HG03575 (cell line): ENCODE measurements at regions not wholly inside any gene's neighbourhood (a gene's known extent, or its start where the extent isn't known, plus 50 kb on each side); places are given as distances from the start of the nearest gene placed in this dataset.

Experiments
- ATAC-seq: cut with Tn5 transposase; IDR thresholded peaks from one replicate; pipeline ENCODE4 v1.9.1; 2021; ENCODE audit not compliant: unreplicated experiment, insufficient number of reproducible peaks, low FRiP score; ENCODE audit errors: extremely low read depth

GRCh38 chr5:107169867-107170266 lies 500.9 kb downstream of the EFNA5 start:
- no peak for ATAC-seq

GRCh38 chr5:107168848-107169752 lies 501.6 kb downstream of the EFNA5 start:
- no peak for ATAC-seq

GRCh38 chr5:107168086-107168485 lies 502.7 kb downstream of the EFNA5 start:
- ATAC-seq, result no peak

- ATAC-seq, result no peak
These were observed 505.4 kb downstream of the EFNA5 start for GRCh38 chr5:107165296-107165695.

- no peak for ATAC-seq
These were observed 512.9 kb downstream of the EFNA5 start for GRCh38 chr5:107157809-107158208.

GRCh38 chr5:107155707-107156106 lies 515.0 kb downstream of the EFNA5 start:
- no peak for ATAC-seq

GRCh38 chr5:107154593-107154992 lies 516.1 kb downstream of the EFNA5 start:
- ATAC-seq, result no peak

- no peak for ATAC-seq
These were observed 517.5 kb downstream of the EFNA5 start for GRCh38 chr5:107153283-107153682.

- no peak for ATAC-seq
These were observed 521.3 kb downstream of the EFNA5 start for GRCh38 chr5:107149243-107150005.

- ATAC-seq, result no peak
These were observed 523.1 kb downstream of the EFNA5 start for GRCh38 chr5:107147589-107147988.

- no peak for ATAC-seq
These were observed 523.8 kb downstream of the EFNA5 start for GRCh38 chr5:107146901-107147300.

- ATAC-seq, result no peak
These were observed 535.3 kb downstream of the EFNA5 start for GRCh38 chr5:107135391-107135790.

GRCh38 chr5:107134931-107135330 lies 535.8 kb downstream of the EFNA5 start:
- no peak for ATAC-seq

- no peak for ATAC-seq
These were observed 541.7 kb downstream of the EFNA5 start for GRCh38 chr5:107129051-107129450.

GRCh38 chr5:107127878-107128277 lies 542.9 kb downstream of the EFNA5 start:
- no peak for ATAC-seq

- ATAC-seq, result no peak
These were observed 544.4 kb downstream of the EFNA5 start for GRCh38 chr5:107126341-107126740.

GRCh38 chr5:107124376-107124775 lies 546.4 kb downstream of the EFNA5 start:
- no peak for ATAC-seq

GRCh38 chr5:107123014-107123413 lies 547.7 kb downstream of the EFNA5 start:
- no peak for ATAC-seq

GRCh38 chr5:107121793-107122519 lies 548.8 kb downstream of the EFNA5 start:
- no peak for ATAC-seq
